Skeletal muscle cell (primary cell): ENCODE measurements at regions not wholly inside any gene's neighbourhood (a gene's known extent, or its start where the extent isn't known, plus 50 kb on each side); places are given as distances from the start of the nearest gene placed in this dataset.

Experiments used
- DNase-seq: peaks from one replicate; pipeline ENCODE4 v3.0.0-alpha.2; 2010; ENCODE audit warnings: low read depth
- H3K4me3 ChIP-seq: 2 replicates; pipeline ENCODE4 v1.5.1; 2011; ENCODE audit warnings: low read depth, mild to moderate bottlenecking, control low read depth, low read length, moderate library complexity

- no peak for DNase-seq
Observed at GRCh38 chr2:45130736-45131135, 121.5 kb upstream of the SIX2 start.

DNA sequence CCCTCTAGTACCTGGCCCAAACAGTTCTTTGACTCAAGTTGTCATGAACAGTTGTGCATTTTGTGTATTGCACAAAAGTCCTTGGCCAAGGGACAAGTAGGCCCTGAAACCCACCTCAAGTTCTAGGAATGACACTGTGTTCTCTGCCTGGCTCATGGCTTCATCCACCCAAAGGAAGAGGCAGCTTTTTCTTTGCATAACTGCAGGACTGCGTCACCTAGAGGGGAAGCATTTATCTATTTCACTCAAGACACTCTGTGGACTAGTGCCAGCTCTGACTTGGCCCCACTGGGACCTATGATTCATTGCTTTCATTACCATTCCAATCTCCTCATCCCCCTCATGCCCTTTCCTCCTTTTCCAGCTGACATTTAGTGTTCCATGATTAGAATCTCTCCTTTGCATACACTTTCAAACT is 119.3 kb upstream of the SIX2 start:
- H3K4me3 ChIP-seq, result no peak overlapping the region
- DNase-seq, result peak; percentile 96

More at GRCh38 chr2:45130736-45131135, 121.5 kb upstream of the SIX2 start:
- no peak overlapping the region for H3K4me3 ChIP-seq

DNA sequence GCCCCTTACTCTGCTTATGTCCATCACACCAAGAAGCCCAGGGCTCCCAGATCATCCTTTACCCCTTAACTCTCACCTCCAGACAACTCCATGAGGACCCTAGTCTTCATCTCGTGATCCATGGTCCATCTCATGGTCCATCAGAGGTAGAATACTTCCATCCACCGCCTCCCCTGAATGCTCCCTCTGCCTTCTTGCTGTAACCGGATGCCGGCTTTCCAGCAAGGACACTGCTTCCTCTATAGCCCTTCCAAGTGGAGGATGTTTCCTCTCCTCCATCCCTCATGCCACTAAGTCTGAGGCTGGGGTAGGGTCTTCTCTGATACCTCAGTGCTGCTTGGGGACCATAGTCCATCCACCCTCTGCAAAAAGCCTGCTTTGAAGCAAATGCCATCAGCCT is 118.6 kb upstream of the SIX2 start:
- DNase-seq, result no peak
- no peak overlapping the region for H3K4me3 ChIP-seq

GRCh38 chr2:45127321-45127720 is 118.1 kb upstream of the SIX2 start:
- DNase-seq, result no peak
- H3K4me3 ChIP-seq, result no peak overlapping the region

- DNase-seq, result no peak
- no peak overlapping the region for H3K4me3 ChIP-seq
Observed at GRCh38 chr2:45125232-45125631, 116.0 kb upstream of the SIX2 start.

DNA sequence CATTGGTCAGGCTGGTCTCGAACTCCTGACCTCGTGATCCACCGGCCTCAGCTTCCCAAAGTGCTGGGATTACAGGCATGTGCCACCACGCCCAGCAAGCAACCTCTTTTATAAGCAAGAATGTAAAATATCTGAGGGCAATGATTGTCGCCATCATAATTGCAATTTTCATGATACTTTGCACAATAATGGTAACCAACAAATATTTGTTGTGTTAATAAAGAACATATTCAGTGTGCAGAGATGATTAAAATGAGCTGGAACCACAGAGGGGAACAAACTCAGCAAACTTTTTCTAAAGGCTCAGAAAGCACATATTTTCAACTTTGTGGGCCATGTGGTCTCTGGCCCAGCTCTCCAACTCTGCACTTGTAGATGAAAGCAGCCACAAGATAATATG is 115.2 kb upstream of the SIX2 start:
- H3K4me3 ChIP-seq, result no peak overlapping the region
- no peak for DNase-seq

GRCh38 chr2:45123521-45124191 is 114.4 kb upstream of the SIX2 start:
- no peak for DNase-seq
- H3K4me3 ChIP-seq, result no peak overlapping the region

- no peak for DNase-seq
- H3K4me3 ChIP-seq, result no peak overlapping the region
Observed at GRCh38 chr2:45123065-45123464, 113.8 kb upstream of the SIX2 start.

- H3K4me3 ChIP-seq, result no peak overlapping the region
- DNase-seq, result no peak
Observed at GRCh38 chr2:45121236-45121927, 112.1 kb upstream of the SIX2 start.

DNA sequence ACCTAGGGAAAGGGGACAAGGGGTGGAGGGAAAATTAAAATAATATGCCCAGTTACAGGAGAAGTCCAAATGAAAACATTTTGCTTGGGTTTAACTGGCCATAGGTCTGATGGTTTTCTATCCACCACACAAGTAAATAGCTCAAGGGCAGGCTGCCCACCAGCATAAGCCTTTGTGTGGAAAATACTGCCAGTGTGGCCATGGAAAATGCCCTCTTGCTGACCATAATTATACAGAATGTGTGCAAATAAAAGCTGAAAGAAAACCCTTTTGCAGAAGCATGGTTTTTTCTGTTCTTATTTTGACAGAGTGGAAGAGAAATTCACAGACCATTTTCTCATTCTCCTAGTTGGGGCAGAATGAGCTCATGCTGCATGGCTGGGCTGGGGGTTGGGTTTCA is 111.3 kb upstream of the SIX2 start:
- DNase-seq, result no peak
- H3K4me3 ChIP-seq, result no peak overlapping the region

DNA sequence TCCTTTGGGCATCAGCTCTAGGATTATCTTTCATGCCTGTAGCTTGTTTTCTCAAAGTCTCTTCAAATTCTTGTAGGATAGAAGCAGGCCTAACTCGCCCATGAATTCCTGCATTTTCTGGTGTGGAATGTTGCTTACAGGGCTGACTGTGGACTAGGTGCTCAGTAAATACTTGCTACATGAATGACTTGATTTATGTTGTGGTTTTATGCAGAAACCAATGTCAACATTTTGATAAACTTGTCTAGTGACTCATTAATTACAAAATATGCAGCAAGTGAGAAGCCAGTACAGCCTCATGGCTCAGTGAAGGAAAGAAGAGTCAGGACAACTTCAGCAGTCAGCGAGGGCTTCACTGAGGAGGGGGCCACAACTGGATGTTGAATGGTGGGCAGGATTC is 110.6 kb upstream of the SIX2 start:
- peak; percentile 75 for DNase-seq
- H3K4me3 ChIP-seq, result no peak overlapping the region

DNA sequence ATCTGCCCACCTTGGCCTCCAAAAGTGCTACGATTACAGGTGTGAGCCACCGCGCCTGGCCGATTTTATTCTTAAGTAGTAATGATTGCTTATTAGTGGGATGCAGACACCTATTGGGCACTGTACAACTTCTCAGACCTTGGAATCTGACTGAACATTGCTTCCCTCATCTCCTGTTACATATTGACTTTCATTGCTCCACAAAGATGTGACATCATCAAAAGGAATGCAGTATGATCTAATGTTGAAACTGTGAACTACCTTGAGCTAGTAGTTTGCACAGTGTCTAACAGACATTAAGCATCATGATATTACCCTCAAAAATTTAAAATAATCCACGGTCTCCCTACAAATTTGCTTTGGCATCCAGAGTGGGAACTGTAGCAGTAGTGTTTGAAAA is 109.8 kb upstream of the SIX2 start:
- DNase-seq, result peak; percentile 33
- no peak overlapping the region for H3K4me3 ChIP-seq

DNA sequence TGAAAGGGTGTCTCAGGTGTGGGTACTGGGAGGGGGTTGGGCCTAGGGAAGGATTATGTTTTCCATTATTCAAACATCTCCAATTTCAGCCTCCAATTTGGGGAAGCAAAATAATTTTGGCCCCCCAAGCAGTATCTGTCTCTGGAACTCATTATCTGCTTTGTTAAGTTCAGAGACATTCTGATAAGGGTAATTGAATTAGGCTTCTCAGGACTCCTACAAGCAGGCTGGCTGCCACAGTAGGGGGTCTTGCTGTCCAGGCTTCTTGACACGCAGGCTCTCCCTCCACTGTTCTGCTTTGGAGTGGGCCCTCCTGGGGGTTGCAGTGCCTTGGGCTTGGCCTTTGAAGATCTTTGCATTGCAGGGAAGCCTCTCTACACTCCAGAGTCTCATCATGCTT is 108.1 kb upstream of the SIX2 start:
- H3K4me3 ChIP-seq, result no peak overlapping the region
- no peak for DNase-seq

GRCh38 chr2:45115181-45115580 is 105.9 kb upstream of the SIX2 start:
- no peak overlapping the region for H3K4me3 ChIP-seq
- no peak for DNase-seq

- no peak for DNase-seq
- H3K4me3 ChIP-seq, result no peak overlapping the region
Observed at GRCh38 chr2:45114221-45114955, 105.1 kb upstream of the SIX2 start.

GRCh38 chr2:45112750-45113149 is 103.5 kb upstream of the SIX2 start:
- H3K4me3 ChIP-seq, result no peak overlapping the region
- DNase-seq, result no peak

DNA sequence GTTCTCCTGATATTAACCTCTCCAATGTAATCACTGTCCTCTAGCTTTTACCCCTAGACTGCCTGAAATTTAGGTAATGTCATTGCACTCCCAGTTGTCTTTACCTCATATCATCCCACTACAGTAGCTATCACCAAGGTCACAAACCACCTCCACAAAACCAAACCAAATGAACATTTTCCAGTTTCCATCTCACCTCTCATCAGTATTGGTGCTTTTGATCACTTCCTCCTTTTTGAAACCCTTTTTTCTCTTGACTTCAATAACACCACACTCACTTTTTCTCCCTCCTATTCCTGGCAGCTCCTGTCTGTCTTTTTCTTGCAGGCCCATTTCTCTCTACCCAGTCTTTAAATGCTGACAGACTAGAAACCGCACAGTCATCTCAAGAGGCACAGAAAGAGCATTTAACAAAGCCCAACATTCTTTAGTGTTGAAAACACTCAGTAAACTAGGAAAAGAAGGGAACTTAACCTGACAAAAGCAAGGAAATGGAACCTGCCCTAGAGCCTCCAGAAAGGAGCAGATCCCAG is 95.9 kb upstream of the SIX2 start:
- no peak for DNase-seq

GRCh38 chr2:45104429-45104828 is 95.2 kb upstream of the SIX2 start:
- H3K4me3 ChIP-seq, result no peak overlapping the region
- DNase-seq, result no peak

More for the DNA sequence above, 95.9 kb upstream of the SIX2 start:
- H3K4me3 ChIP-seq, result no peak overlapping the region

- DNase-seq, result no peak
- no peak overlapping the region for H3K4me3 ChIP-seq
Observed at GRCh38 chr2:45103351-45104345, 94.4 kb upstream of the SIX2 start.
